ENCODE measurements at regions not wholly inside any gene's neighbourhood (a gene's known extent, or its start where the extent isn't known, plus 50 kb on each side); places are given as distances from the start of the nearest gene placed in this dataset.
A peak's percentile ranks its signal among the peaks of the same experiment; 100 is the strongest.

GRCh38 chr7:130996833-130997231 is 262.8 kb upstream of the KLF14 start:
- DNase-seq (ENCODE audit: low read depth) (peak; percentile 95), FAIRE-seq (no peak)
- no peak overlapping the region for H3K4me3 ChIP-seq (ENCODE audit: low read depth, low read length)
- no peaks in the 10 kb centered on the region for H3K27me3 ChIP-seq (ENCODE audit: control insufficient read depth, insufficient read depth, low read length)
- no peaks in the 10 kb centered on the region for H3K36me3 ChIP-seq (ENCODE audit: control insufficient read depth, insufficient read depth, low read length)
- no peak for TF ChIP-seq CTCF (IDR thresholded peaks at IDR 0.05; ENCODE audit: insufficient read depth, low read length, severe bottlenecking)

GRCh38 chr7:130998993-130999602 is 265.1 kb upstream of the KLF14 start:
- no peak for FAIRE-seq
- DNase-seq (ENCODE audit: low read depth) = peak; percentile 95
- H3K4me3 ChIP-seq (ENCODE audit: low read depth, low read length) = no peak overlapping the region
- TF ChIP-seq CTCF (IDR thresholded peaks at IDR 0.05; ENCODE audit: insufficient read depth, low read length, severe bottlenecking) = no peak
- H3K36me3 ChIP-seq (ENCODE audit: control insufficient read depth, insufficient read depth, low read length) = no peaks in the 10 kb centered on the region
- no peaks in the 10 kb centered on the region for H3K27me3 ChIP-seq (ENCODE audit: control insufficient read depth, insufficient read depth, low read length)

GRCh38 chr7:130999926-131000325 is 265.9 kb upstream of the KLF14 start:
- Histone ChIP-seq H3K27me3 (ENCODE audit: control insufficient read depth, insufficient read depth, low read length) (no peaks in the 10 kb centered on the region), H3K4me3 (ENCODE audit: low read depth, low read length) (no peak overlapping the region), H3K36me3 (ENCODE audit: control insufficient read depth, insufficient read depth, low read length) (no peaks in the 10 kb centered on the region)
- TF ChIP-seq CTCF (IDR thresholded peaks at IDR 0.05; ENCODE audit: insufficient read depth, low read length, severe bottlenecking) = no peak
- DNase-seq (ENCODE audit: low read depth) = no peak
- FAIRE-seq = no peak

GRCh38 chr7:131000389-131000788 is 266.4 kb upstream of the KLF14 start:
- DNase-seq (ENCODE audit: low read depth) = no peak
- Histone ChIP-seq H3K27me3 (ENCODE audit: control insufficient read depth, insufficient read depth, low read length) (no peaks in the 10 kb centered on the region), H3K4me3 (ENCODE audit: low read depth, low read length) (no peak overlapping the region), H3K36me3 (ENCODE audit: control insufficient read depth, insufficient read depth, low read length) (no peaks in the 10 kb centered on the region)
- FAIRE-seq = no peak
- no peak for TF ChIP-seq CTCF (IDR thresholded peaks at IDR 0.05; ENCODE audit: insufficient read depth, low read length, severe bottlenecking)

- Histone ChIP-seq H3K36me3 (ENCODE audit: control insufficient read depth, insufficient read depth, low read length) (no peaks in the 10 kb centered on the region), H3K27me3 (ENCODE audit: control insufficient read depth, insufficient read depth, low read length) (no peaks in the 10 kb centered on the region), H3K4me3 (ENCODE audit: low read depth, low read length) (no peak overlapping the region)
- DNase-seq (ENCODE audit: low read depth) (no peak), FAIRE-seq (no peak)
- no peak for TF ChIP-seq CTCF (IDR thresholded peaks at IDR 0.05; ENCODE audit: insufficient read depth, low read length, severe bottlenecking)
These were observed 266.9 kb upstream of the KLF14 start for GRCh38 chr7:131000873-131001272.

GRCh38 chr7:131002600-131002999 is 268.6 kb upstream of the KLF14 start:
- Histone ChIP-seq H3K27me3 (ENCODE audit: control insufficient read depth, insufficient read depth, low read length) (no peaks in the 10 kb centered on the region), H3K36me3 (ENCODE audit: control insufficient read depth, insufficient read depth, low read length) (no peaks in the 10 kb centered on the region), H3K4me3 (ENCODE audit: low read depth, low read length) (no peak overlapping the region)
- DNase-seq (ENCODE audit: low read depth) (no peak), FAIRE-seq (no peak)
- no peak for TF ChIP-seq CTCF (IDR thresholded peaks at IDR 0.05; ENCODE audit: insufficient read depth, low read length, severe bottlenecking)

Data from bronchial epithelial cell (primary cell).